Amygdala (tissue), 56 donors: ENCODE measurements at regions not wholly inside any gene's neighbourhood (a gene's known extent, or its start where the extent isn't known, plus 50 kb on each side); places are given as distances from the start of the nearest gene placed in this dataset.

Experiments
- DNase-seq, 56 donors: peaks; one replicate each; lab custom pipeline; 2025; lab: John Stamatoyannopoulos, UW

DNA sequence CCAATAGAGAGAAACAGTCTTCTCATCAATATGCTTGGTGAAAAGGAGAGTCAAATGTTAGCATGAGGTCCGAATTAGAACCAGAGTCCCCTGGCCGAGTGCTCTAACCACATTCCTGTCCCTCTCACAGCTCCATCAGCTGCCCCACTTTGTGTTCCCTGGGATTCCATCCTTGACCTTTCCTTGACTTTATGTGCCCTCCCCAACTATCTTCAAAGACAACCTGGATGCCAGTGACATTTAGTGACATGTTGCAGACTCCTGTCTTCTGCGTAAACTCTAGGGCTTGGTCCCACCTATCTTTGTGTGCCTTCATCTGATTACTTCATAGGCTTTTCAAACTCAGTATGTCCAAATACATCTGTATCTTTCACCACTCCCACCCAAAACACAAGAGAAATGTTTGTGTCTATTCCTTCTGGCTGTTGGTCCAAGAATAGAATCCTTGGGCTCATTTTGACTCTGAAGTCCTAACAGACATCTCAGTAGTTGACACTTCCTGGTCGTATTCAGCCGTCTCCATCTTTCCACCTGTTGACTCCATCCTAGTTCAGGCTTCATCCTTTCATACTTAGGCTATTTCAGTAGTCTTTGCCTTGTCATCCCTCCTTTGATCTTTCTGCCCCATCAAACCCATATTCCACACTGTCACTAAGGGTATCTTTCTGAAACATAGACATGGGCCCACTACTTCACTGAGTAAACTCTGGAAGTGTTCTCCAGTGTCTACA, 101.4 kb upstream of the CD180 start:
- no peak for DNase-seq

DNA sequence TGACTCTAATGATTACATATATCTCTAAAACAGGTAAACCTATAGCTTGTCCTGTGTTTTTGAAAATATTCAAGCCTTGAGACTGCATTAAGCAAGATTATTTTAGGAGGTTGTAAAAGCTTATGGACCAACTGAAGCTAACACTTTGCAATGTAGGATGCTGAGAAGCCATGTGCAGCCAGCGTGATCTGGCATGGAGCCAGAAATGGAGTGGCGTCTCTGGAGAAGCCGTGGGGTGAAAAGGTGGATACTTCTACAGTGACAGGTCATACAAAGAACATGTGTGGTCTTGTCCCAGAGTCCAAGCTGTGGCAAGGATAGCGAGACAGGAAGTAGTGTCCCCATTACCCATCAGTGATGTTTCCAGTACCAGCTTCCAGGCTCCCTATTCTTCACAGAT, 100.8 kb upstream of the CD180 start:
- DNase-seq: peak in 1 of 56 donors; percentile 42

GRCh38 chr5:67294266-67294938, 97.8 kb upstream of the CD180 start:
- DNase-seq: no peak

DNA sequence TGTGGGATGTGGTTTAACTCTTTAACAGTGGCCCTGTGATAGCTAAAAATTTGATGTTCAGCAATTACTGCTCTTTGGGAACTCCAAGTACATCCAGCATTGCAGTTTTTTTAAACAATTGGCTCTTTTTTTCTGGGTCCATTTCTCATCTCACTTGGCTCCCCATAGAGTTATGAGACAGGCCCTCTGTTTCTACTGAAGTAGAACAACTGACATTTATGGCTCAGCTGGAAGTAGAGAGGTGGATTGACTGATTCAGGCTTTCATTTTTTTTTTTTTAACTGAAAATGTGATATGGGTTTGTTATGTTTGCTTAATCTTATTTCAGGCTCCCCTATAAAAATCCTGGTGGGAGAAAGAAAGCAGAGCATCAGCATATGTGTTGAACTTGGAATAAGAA, 96.6 kb upstream of the CD180 start:
- no peak for DNase-seq

- no peak for DNase-seq
These were observed 95.8 kb upstream of the CD180 start for GRCh38 chr5:67292201-67292940.

GRCh38 chr5:67291671-67292070, 95.1 kb upstream of the CD180 start:
- DNase-seq: peak in 38 of 56 donors; percentile 8 to 87 (median 41)

GRCh38 chr5:67291066-67291465, 94.5 kb upstream of the CD180 start:
- no peak for DNase-seq

GRCh38 chr5:67290655-67291054, 94.1 kb upstream of the CD180 start:
- DNase-seq: no peak

- peak in 2 of 56 donors; percentile 23 to 26 for DNase-seq
These were observed 93.3 kb upstream of the CD180 start for GRCh38 chr5:67289763-67290521.

GRCh38 chr5:67287510-67288268, 91.1 kb upstream of the CD180 start:
- peak in 1 of 56 donors; percentile 18 for DNase-seq

GRCh38 chr5:67286006-67286405, 89.4 kb upstream of the CD180 start:
- no peak for DNase-seq

- DNase-seq: peak in 2 of 56 donors; percentile 60 to 63
These were observed 87.4 kb upstream of the CD180 start for GRCh38 chr5:67283988-67284487.

- DNase-seq: peak in 45 of 56 donors; percentile 10 to 92 (median 59)
These were observed 86.8 kb upstream of the CD180 start for GRCh38 chr5:67283275-67283987.

GRCh38 chr5:67281874-67282273, 85.3 kb upstream of the CD180 start:
- no peak for DNase-seq

DNA sequence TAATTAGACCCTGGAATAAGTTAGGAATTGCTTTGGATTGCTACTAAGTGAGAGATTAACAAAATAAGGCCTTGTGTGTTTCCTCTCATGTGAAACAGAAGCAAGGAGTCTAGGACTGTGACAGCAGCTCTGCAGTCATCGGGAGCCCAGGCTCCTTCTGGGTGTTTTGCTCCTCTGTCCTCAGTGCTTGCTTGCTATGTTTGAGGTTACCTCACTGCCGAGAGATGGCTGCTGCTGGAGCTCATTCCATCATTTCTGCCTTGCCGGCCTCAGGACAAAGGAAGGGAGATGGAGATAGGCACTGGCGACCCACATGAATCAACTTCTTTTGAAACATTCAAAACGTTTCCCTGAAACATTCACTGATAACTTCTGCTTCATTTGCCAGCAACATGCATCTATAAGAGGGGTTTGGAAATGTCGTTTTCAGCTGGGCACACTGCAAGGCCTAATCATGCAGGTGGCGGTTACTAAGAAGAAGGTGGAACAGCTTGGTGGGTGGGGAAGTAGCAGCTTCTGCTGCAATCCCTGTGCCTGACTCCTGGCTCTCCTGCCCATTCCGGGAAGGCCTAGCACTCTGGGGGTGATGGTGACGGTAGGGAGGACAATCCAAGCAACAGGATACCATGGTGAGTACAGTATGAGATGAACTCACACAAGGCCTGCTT, 77.2 kb upstream of the CD180 start:
- no peak for DNase-seq

DNA sequence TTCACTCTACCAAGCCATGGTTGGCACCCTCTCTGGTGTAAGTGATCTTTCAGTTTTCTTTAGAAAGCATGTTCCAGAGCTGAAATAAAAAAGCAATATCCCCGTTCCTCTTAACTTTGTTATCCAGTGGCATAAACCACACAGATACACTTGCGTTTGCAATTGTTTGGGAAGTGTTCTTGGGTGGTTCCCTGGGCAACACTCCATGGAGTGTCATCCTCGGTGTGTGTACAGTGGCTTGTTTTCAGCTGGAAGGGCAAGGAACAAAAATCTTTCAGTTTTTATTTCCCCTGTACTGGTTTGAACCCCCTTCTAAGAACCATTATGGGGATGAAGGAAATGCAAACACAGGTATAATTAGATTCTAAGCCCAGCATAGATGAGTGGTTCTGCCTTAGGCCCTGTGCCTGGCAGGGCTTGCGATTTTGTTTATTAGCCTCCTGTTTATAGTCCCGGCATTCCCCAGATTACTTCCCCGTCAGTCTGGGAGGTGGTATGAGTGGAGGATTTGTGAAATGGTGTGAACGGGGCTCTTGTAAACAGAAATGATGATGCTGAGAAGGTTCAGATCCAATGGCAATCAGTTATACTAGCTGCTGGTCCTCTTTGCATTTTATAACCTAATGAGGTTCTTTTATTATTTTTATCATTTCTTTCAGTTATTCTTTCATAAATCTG, 76.0 kb upstream of the CD180 start:
- DNase-seq: no peak

DNA sequence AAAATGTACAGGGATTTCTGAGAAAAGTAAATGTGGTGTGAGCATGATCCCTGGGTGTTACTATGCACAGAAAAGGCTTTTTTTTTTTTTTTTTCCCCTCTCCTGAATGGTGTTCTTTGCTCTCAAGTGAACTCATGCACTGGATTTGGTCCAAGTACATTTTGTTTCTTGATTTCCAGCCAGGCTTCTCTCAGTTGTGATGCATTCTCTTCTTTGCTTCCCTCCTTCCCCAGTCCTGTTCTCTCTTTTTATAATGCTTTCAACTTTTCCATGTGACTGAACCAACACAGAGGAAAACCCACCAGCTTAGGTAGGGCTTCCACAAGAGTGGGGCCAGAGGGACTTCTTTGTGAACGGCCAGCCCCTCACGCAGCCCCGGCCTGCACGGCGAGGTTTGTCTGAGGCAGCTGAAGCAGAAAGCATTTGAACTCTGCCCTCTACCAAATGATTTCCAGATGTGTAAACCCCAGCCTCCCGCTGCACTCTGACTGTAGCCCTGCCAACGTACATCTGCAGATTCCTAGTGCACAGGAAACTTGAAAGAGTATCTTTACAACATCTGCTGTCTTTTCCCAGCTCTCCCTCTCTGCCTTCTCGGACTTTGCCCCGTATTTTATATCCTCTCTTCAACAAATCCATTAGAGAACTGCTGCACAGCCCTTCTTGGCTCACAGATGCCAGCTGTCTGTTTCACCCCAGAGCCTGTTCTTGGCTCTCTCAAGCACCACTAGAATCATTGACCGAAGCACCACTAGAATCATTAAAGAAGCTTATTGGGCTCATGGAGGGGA, 71.8 kb upstream of the CD180 start:
- peak in 54 of 56 donors; percentile 14 to 93 (median 72) for DNase-seq
